ENCODE measurements at regions not wholly inside any gene's neighbourhood (a gene's known extent, or its start where the extent isn't known, plus 50 kb on each side); places are given as distances from the start of the nearest gene placed in this dataset.

DNA sequence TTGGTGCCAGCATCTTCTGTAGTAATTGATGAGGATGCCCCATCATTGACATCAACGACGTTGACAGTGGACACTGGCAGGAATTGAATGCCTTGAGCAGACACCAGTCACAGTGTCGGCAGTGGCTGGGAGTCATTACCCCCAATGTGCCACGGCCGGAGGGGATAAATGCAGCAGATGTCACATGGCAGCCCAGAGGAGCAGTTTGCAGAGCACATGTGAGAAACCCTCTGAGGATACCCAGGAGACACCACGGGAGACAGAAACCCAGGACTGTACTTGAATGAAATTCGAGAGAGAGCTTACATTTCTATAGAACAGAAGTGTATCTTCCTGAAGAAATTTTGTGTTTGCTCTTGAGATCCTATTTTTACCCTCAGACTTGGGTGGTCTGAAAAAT is 409.1 kb upstream of the TNP1 start:
- DNase-seq (ENCODE audit: low spot score): no peak
- in situ Hi-C loops (cut with HindIII; ENCODE audit: low sequenced_read_pairs): no loop called here

- in situ Hi-C loops (cut with HindIII; ENCODE audit: low sequenced_read_pairs): no loop called here
- no peak for DNase-seq (ENCODE audit: low spot score)
Observed at GRCh38 chr2:217267758-217268157, 407.9 kb upstream of the TNP1 start.

DNA sequence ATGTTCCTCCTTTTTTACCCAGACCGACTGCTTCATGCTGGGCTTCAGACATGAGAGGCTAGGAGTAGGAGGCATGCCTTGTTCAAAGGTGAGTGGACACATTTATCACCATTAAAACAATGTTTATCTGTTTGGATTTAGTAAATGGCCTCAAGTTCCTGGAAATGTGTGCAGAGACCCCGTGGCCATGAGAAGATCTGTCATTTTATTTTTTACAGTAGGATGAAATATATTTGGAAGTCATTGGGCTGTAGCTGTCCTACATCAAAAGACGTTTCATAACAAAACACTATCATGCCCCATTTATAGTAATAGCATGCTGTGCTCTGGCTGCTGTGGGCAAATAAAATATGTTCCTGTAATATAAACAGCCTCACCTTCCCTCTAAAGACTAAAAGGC is 403.9 kb upstream of the TNP1 start:
- in situ Hi-C loops (cut with HindIII; ENCODE audit: low sequenced_read_pairs): no loop called here
- DNase-seq (ENCODE audit: low spot score): peak; percentile 54

DNA sequence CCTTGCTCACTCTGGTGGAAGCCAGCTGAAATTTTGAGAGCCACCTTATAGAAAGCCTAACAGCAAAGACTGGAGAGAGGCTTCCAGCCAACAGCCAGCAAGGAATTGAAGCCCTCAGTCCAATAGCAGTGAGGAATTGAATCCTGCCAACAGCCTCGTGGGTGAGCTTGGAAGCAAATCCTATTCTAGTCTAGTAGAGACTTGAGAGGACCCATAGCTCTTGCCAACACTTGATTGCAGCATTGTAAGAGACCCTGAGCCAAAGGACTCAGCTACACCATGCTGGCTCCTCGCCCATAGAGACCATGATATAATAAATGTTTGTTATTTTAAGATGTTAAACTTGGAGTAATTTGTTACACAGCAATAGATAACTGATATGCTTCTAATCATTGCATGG is 403.0 kb upstream of the TNP1 start:
- peak; percentile 53 for DNase-seq (ENCODE audit: low spot score)
- in situ Hi-C loops (cut with HindIII; ENCODE audit: low sequenced_read_pairs): no loop called here

GRCh38 chr2:217261452-217261851 is 401.6 kb upstream of the TNP1 start:
- in situ Hi-C loops (cut with HindIII; ENCODE audit: low sequenced_read_pairs): no loop called here
- no peak for DNase-seq (ENCODE audit: low spot score)

- peak; percentile 60 for DNase-seq (ENCODE audit: low spot score)
- in situ Hi-C loops (cut with HindIII; ENCODE audit: low sequenced_read_pairs): no loop called here
Observed at GRCh38 chr2:217260441-217261115, 400.7 kb upstream of the TNP1 start.

DNA sequence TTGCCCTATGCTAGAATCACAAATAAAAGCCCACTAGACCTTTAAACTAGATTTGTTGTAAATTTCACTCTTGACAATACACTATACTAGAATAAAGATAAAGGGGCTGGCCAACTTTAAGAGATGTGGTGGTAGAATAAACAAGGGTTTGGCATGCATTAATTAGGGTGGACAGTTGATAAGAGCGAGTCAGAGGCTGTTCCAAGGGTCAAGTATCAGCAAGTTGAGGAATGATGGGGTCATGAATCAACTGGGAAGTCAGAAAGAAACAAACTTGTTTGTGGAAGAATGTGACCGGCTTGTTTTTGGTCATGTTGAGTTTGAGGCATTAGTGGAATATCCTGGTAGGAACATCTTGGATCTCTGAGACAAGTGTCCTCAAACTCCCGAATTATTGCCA is 398.3 kb upstream of the TNP1 start:
- DNase-seq (ENCODE audit: low spot score): no peak
- in situ Hi-C loops (cut with HindIII; ENCODE audit: low sequenced_read_pairs): no loop called here

DNA sequence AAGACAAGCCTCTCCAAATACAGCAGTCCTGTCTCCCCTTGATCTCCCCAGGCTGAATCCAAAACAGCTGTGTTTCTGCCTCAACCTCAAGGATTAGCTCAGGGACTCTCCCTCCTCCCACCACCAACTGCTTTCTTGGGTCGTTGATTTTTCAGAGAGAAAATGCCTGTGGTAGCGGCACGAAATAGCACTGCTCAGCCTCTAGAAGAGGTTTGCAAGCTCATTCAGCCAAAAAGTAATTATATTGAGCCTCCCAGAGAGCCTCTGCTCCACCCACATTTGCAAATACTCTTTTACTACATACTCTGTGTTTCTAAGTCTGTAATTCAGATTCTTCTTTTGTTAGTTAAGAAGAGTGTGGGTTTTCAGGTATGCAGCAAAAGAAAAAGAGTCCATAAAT is 396.4 kb upstream of the TNP1 start:
- DNase-seq (ENCODE audit: low spot score): no peak
- in situ Hi-C loops (cut with HindIII; ENCODE audit: low sequenced_read_pairs): no loop called here

DNA sequence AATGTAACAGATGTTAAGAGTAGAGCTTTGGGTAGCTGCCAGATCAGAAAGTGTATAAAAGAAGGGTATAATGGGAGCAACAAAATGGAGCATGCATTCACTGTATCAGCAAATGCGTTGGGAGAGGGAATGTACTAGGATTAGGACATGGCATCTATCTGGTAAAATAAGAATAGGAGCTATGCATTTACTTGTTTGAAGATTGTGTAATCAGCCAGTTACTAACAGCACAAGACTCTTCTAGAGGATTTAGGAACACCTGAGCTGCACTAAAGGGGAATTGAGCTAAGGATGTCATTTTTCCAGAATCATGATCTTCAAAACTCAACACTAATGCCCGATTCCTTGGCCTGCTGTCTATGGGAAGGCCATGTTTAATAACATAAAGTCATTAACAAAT is 394.2 kb upstream of the TNP1 start:
- in situ Hi-C loops (cut with HindIII; ENCODE audit: low sequenced_read_pairs): no loop called here
- no peak for DNase-seq (ENCODE audit: low spot score)

DNA sequence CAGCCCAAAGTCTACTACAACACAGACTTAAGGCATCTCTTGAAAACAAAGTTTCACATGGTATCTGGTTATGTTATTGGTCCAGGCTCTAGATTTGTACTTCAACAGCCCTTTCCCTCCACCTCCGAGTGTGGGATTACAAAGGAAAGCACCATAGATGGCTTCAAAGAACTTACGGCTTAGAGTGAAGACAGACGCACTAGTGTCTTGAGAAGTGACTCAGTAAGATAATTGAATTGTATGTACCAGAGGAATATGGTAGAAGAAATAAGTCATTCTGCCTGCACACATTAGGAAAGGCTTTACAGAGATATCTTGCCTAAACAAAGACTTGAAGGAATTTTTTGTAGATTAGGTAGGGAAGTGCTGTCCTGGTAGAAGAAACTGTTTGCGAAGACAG is 392.3 kb upstream of the TNP1 start:
- DNase-seq (ENCODE audit: low spot score): no peak
- in situ Hi-C loops (cut with HindIII; ENCODE audit: low sequenced_read_pairs): no loop called here

GRCh38 chr2:217250013-217250524 is 390.2 kb upstream of the TNP1 start:
- in situ Hi-C loops (cut with HindIII; ENCODE audit: low sequenced_read_pairs): no loop called here
- DNase-seq (ENCODE audit: low spot score): no peak

GRCh38 chr2:217249121-217250012 is 389.5 kb upstream of the TNP1 start:
- in situ Hi-C loops (cut with HindIII; ENCODE audit: low sequenced_read_pairs): no loop called here

GRCh38 chr2:217248312-217248935 is 388.6 kb upstream of the TNP1 start:
- peak; percentile 37 for DNase-seq (ENCODE audit: low spot score)
- in situ Hi-C loops (cut with HindIII; ENCODE audit: low sequenced_read_pairs): no loop called here

More at GRCh38 chr2:217249121-217250012, 389.5 kb upstream of the TNP1 start:
- DNase-seq (ENCODE audit: low spot score): no peak

GRCh38 chr2:217247476-217247875 is 387.6 kb upstream of the TNP1 start:
- DNase-seq (ENCODE audit: low spot score): no peak
- in situ Hi-C loops (cut with HindIII; ENCODE audit: low sequenced_read_pairs): no loop called here

GRCh38 chr2:217246108-217246507 is 386.2 kb upstream of the TNP1 start:
- in situ Hi-C loops (cut with HindIII; ENCODE audit: low sequenced_read_pairs): no loop called here
- DNase-seq (ENCODE audit: low spot score): no peak

DNA sequence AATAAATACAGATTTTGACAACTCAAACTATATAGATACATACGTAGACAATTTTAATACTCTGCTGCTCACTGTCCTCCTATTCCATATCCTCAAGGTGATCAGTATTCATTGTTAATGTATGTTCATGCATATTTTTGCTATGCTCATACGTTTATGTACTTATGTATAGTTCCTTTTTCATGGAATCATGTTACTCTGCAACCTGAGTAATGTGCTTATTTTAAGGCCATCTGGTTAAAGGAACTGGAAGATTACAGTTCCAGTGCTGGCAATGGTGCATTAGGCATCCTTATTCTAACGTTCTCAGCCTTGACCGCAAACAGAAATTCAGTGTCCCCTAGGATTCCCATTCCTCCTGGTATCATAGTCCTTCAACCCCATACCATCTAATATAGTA is 385.0 kb upstream of the TNP1 start:
- in situ Hi-C loops (cut with HindIII; ENCODE audit: low sequenced_read_pairs): no loop called here
- no peak for DNase-seq (ENCODE audit: low spot score)

GRCh38 chr2:217242947-217243346 is 383.1 kb upstream of the TNP1 start:
- DNase-seq (ENCODE audit: low spot score): no peak
- in situ Hi-C loops (cut with HindIII; ENCODE audit: low sequenced_read_pairs): no loop called here

DNA sequence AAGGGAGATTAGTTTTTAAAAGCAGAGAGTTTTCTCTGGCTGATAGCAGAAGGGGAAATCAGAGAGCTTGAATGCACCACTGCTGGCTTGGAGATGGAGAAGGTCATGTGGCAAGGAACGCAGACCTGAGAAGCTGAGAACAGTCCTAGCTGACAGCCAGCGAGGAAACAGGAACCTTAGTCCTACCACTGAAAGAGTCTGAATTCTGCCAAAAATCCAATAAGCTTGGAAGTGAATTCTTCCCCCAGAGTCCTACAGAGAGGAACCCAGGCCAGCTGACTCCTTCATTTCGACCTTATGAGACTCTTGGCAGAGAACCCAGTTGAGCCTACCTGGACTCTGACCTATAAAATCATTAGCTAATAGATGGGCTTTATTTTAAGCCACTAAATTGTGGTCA is 371.9 kb upstream of the TNP1 start:
- in situ Hi-C loops (cut with HindIII; ENCODE audit: low sequenced_read_pairs): no loop called here
- peak; percentile 58 for DNase-seq (ENCODE audit: low spot score)

DNA sequence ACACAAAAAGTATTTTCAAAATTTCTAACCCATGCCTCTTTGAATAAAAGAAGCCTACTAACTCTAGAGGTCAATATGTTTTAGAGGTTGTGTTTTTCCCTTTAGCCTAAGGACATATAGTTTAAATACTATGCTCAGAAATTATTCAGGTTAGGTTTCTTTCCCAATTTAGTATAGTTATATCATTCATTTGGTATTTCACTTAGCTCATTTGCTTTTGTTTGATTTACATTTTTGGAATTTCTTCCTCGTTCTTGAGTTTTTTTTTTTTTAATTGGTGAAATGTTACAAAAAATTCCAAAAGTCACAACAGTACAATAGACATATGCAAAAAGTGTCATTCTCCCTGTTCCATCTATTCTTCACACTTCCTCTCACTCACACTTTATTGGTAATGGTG is 371.3 kb upstream of the TNP1 start:
- in situ Hi-C loops (cut with HindIII; ENCODE audit: low sequenced_read_pairs): no loop called here
- no peak for DNase-seq (ENCODE audit: low spot score)

GRCh38 chr2:217228732-217229131 is 368.9 kb upstream of the TNP1 start:
- DNase-seq (ENCODE audit: low spot score): no peak
- in situ Hi-C loops (cut with HindIII; ENCODE audit: low sequenced_read_pairs): no loop called here

All from G401 (cell line).